PC-9 (cell line): ENCODE measurements at regions not wholly inside any gene's neighbourhood (a gene's known extent, or its start where the extent isn't known, plus 50 kb on each side); places are given as distances from the start of the nearest gene placed in this dataset.
"Not testable (repeated sequence)": the region's sequence is repeated elsewhere in the genome, so short reads cannot be mapped to it uniquely, and the experiment has no call there.

ENCODE experiments used
- EZH2 ChIP-seq: fragments of 200-600 bp; sonication (generic); IDR thresholded peaks from 2 replicates; pipeline ENCODE4 v1.8.0; 2017; ENCODE audit warnings: antibody characterized with exemption, low read depth
- TF ChIP-seq, protein P1 (sequence below): fragments of 200-600 bp; sonication (generic); conservative IDR thresholded peaks from 2 replicates; pipeline ENCODE4 v1.6.1; 2017; ENCODE audit warnings: mixed run types, antibody characterized with exemption, mild to moderate bottlenecking, moderate library complexity

- TF ChIP-seq, protein P1, sequence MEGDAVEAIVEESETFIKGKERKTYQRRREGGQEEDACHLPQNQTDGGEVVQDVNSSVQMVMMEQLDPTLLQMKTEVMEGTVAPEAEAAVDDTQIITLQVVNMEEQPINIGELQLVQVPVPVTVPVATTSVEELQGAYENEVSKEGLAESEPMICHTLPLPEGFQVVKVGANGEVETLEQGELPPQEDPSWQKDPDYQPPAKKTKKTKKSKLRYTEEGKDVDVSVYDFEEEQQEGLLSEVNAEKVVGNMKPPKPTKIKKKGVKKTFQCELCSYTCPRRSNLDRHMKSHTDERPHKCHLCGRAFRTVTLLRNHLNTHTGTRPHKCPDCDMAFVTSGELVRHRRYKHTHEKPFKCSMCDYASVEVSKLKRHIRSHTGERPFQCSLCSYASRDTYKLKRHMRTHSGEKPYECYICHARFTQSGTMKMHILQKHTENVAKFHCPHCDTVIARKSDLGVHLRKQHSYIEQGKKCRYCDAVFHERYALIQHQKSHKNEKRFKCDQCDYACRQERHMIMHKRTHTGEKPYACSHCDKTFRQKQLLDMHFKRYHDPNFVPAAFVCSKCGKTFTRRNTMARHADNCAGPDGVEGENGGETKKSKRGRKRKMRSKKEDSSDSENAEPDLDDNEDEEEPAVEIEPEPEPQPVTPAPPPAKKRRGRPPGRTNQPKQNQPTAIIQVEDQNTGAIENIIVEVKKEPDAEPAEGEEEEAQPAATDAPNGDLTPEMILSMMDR = peak; percentile 71
- not testable (repeated sequence) for TF ChIP-seq EZH2
Observed at GRCh38 chr20:29764922-29765610, 1492.4 kb upstream of the DEFB115 start.
